SHP77 (cell line): ENCODE measurements at regions not wholly inside any gene's neighbourhood (a gene's known extent, or its start where the extent isn't known, plus 50 kb on each side); places are given as distances from the start of the nearest gene placed in this dataset.

Experiments
- DNase-seq, 2 experiments: peaks; one replicate each; lab custom pipeline; 2025; lab: John Stamatoyannopoulos, UW

DNA sequence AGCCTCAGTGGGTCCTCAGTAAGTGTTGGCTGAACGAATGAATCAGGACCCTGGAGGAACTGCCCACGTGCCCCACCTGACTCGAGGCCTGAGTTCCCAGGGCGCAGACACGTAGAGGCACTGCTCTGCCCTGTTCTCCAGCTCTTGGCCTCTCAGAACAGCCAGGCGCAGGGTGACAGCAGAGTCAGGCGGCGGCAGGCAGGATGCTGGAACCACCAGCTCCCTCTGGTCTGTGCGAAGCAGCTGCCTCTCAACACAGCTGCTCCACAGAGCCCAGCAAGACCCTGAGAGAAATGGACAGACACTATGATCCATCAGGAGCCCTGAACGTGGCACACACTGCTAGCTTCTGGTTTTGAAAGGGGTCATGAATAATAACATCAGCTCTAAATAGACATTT, 53.1 kb upstream of the BCO1 start:
- DNase-seq: no peak

GRCh38 chr16:81181013-81181720, 57.3 kb upstream of the BCO1 start:
- no peak for DNase-seq

DNA sequence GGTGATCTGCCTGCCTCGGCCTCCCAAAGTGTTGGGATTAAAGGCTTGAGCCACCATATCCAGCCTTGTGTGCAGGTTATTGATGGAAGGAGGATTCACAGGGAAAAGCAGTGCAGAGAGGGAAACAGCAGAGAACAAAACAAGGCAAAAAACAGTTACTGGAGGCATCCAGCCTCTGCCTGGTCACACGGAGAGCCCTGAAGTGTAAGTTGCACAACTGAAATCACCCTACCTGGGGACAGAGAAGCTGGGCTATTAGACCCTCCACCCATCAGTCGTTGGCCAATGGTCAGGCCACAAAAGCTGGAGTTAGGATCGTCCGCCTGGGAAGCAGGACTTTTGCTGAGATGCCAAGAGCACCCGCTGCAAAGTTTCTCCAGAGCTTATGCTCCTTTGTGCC, 57.9 kb upstream of the BCO1 start:
- DNase-seq: no peak

- no peak for DNase-seq
Measured at GRCh38 chr16:81179219-81179618, 59.3 kb upstream of the BCO1 start.

- no peak for DNase-seq
Measured at GRCh38 chr16:81175325-81175891, 63.1 kb upstream of the BCO1 start.

GRCh38 chr16:81174644-81175324, 63.7 kb upstream of the BCO1 start:
- no peak for DNase-seq

DNA sequence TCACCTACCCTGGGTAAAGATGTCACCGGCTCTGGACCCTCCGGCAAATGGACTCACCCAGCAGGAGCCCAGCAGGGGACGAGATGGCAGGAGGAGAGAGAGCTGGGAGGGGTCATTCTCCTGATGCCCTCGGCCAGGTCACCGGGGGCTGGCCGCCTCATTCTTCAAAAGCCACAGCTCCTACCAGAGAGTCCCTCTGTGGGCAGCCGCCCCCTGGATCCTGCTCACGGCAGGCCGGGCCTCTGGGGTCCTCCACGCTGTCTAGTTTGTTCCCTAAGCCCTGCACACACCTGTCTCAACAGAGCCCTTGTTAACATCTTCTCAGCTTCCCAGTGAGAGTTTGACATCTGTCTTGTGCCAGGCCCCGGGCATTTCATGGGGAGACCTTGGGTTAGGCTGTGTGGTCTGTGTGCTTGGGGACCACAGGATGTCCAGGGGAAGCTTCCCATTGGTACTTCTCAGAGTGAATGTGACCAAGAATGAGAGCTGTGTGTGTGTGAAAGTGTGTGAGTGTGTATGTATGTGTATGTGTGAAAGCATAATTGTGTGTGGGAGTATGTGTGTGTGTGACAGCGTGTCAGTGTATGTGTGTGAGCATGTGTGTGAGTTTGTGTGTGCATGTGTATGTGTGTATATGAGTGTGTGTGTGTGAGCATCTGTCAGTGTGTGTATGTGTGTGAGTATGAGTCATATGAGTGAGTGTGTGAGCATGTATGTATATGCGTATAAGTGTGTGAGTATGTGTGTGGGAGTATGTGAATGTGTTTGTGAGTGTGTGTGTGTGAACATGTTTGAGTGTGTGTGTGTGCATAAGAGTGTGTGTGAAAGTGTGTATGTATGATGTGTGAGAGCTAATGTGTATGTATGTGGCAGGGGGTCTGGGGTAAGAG, 65.5 kb upstream of the BCO1 start:
- DNase-seq: no peak

GRCh38 chr16:81170824-81171223, 67.7 kb upstream of the BCO1 start:
- DNase-seq: no peak

- no peak for DNase-seq
Measured at GRCh38 chr16:81168406-81168805, 70.1 kb upstream of the BCO1 start.

GRCh38 chr16:81167851-81168250, 70.6 kb upstream of the BCO1 start:
- no peak for DNase-seq

DNA sequence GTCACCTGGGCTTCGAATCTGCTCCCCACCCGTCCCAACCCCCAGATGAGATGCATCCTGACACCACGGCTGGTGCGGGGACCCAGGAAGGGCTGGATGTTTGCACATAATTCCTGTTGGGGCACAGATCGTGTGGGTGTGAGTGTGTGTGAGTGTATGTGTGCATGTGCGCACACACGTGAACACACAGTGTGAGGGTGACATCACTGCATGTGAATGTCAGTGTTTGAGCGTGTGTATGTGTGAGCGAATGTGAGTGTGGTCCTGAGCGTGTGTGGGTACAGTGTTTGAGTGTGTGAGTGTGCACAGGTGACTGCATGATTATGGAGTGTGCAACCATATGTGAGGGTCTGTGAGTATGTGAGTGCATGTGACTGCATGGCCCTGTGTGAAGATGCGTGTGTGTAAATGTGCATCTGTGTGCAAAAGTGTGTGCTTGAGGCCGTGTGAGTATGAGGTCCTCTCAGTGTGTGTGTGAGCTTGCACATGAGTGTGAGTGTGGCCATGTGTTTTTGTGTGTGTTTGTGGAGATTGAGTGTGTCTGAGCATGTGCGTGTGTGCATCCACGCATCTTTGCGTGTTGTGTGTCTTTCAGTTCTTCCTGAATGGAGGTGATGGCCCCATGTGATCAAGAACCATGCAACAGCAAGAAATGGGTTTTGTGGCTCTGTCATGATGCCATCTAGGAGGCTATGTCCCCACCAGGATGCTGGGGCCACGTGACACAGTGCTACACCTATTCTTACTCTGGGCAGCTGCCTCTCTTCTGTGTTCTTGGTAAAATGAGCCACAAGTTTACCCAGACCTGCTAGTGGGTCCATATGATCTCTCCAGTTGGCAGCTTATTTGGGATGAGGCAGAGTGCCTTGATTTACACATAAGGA, 70.5 kb upstream of the GCSH start:
- DNase-seq: no peak

- no peak for DNase-seq
Measured at GRCh38 chr16:81165411-81166097, 69.4 kb upstream of the GCSH start.

- no peak for DNase-seq
Measured at GRCh38 chr16:81164958-81165357, 68.8 kb upstream of the GCSH start.

- no peak for DNase-seq
Measured at GRCh38 chr16:81164481-81164880, 68.3 kb upstream of the GCSH start.

DNA sequence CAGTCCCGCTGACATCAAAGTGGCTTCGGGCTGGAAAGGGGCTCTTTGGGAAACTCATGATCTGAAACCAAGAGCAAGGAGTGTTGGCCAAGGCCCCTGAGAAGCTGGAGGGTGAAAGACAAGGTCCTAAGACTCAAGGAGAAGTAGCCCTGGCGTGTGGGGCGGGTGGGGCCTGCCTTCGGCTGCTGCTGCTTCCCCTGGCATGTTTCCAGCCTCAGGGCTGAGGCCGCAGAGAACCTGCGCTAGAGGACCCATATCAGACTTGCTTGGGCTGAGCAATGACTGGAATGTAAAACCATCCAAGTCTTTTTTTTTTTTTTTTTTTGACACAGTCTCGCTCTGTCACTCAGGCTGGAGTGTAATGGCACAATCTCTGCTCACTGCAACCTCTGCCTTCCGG, 67.5 kb upstream of the GCSH start:
- DNase-seq: no peak

DNA sequence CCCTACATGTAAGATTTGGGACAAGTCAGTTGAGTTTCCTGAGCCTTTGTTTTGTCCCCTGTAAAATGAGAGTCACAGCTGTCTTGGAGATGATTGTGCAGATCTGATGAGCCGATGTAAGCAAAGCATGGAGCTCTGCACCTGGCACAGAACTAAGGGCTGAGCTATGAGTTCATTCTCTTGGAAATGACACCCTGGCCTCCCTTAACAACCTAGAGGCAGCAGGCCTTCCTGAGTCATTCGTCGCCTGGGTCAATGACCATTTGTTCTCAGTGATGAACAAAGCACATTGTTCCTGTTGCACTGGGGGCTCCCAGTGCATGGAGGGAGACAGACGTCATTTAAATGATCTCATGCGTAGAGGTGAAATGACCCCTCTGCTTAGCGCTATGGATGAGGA, 62.8 kb upstream of the GCSH start:
- DNase-seq: peak; percentile 21 to 29

DNA sequence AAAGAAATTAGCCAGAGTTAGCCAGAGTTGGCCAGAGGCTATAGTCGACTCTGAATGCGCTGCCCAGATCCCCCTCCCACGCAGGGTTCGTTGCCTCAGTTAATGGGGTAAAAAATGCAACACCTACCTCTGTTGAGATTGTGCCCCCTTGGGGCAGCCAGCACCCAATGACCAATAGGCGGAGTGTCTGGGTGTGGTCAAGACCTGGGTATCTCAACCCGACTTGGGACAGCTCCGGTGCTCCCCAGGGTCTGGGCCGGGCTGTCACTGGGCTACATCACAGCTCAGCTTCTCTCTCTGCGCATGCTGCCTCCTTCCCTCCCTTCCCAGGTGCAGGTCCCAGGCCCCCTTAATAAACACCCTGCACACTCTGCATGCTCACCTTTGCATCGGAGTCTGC, 59.6 kb upstream of the GCSH start:
- no peak for DNase-seq

- DNase-seq: no peak
Measured at GRCh38 chr16:81151648-81152310, 55.6 kb upstream of the GCSH start.

DNA sequence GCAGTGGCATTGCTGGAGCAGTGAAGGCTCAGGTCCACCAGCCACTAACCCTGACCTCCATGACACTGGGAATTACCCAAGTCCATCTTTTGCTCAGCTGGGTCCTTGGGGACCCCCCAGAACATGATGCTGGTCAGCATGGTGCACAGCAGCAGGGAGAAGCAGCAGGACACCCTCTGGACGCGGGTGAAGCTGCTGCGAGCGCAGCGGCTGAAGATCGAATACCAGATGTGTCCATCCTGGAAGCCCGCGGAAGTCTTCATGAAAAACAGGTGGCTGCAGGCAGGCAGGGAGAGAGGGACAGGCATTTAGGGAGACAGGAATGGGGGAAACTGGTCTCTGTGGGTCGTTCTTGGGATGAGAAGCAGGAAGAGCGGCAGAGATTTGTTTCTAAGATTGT, 53.4 kb upstream of the GCSH start:
- DNase-seq: no peak

DNA sequence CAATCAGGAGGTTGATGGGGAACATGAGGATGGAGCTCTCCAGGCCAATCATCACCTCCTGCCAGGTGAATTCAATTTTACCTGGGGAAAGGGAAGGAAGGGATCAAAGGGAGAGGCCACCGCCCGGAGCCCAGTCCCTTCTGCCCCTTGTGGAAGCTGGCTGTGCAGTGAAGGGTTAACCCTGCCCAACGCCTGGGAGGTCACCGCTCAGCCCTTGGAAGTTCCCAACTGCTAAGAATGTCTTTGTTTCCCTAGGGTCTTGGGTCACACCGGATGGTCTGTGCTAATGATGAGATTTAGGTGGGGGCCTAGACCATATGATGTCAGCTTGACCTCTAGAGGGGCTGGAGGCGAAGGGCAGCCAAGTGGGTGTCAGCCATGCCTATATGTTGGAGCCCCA, 52.1 kb upstream of the GCSH start:
- no peak for DNase-seq
